SJSA1 (cell line): ENCODE measurements at regions not wholly inside any gene's neighbourhood (a gene's known extent, or its start where the extent isn't known, plus 50 kb on each side); places are given as distances from the start of the nearest gene placed in this dataset.
"Not testable (repeated sequence)": the region's sequence is repeated elsewhere in the genome, so short reads cannot be mapped to it uniquely, and the experiment has no call there.

Experiments used
- DNase-seq, 2 experiments: peaks; one replicate each; pipeline ENCODE4 v3.0.0-alpha.2; 2015 to 2020; ENCODE audit warnings: low spot score in 2 of 2, low read depth in 1 of 2
- H3K27ac ChIP-seq: fragments of 250-450 bp; sonication (Bioruptor Pico); 2 replicates; pipeline ENCODE4 v1.5.1; 2020; ENCODE audit warnings: mild to moderate bottlenecking, moderate library complexity
- H3K27me3 ChIP-seq: fragments of 250-450 bp; sonication (Bioruptor Pico); replicated peaks from 2 replicates; pipeline ENCODE4 v1.5.1; 2020; ENCODE audit warnings: mild to moderate bottlenecking, moderate library complexity
- H3K36me3 ChIP-seq: fragments of 250-450 bp; sonication (Bioruptor Pico); 2 replicates; pipeline ENCODE4 v1.5.1; 2020; ENCODE audit warnings: mild to moderate bottlenecking
- H3K4me1 ChIP-seq: fragments of 250-450 bp; sonication (Bioruptor Pico); replicated peaks from 2 replicates; pipeline ENCODE4 v1.6.1; 2021; ENCODE audit warnings: mild to moderate bottlenecking
- H3K4me3 ChIP-seq: fragments of 250-450 bp; sonication (Bioruptor Pico); 2 replicates; pipeline ENCODE4 v1.5.1; 2020; ENCODE audit warnings: mild to moderate bottlenecking
- H3K9me3 ChIP-seq: fragments of 250-450 bp; sonication (Bioruptor Pico); replicated peaks from 2 replicates; pipeline ENCODE4 v1.5.1; 2020; ENCODE audit warnings: mild to moderate bottlenecking

GRCh38 chr5:94049307-94049922, 308.0 kb upstream of the POU5F2 start:
- not testable (repeated sequence) for H3K4me1 ChIP-seq, H3K4me3 ChIP-seq, DNase-seq, H3K36me3 ChIP-seq, H3K27me3 ChIP-seq, H3K27ac ChIP-seq, H3K9me3 ChIP-seq

DNA sequence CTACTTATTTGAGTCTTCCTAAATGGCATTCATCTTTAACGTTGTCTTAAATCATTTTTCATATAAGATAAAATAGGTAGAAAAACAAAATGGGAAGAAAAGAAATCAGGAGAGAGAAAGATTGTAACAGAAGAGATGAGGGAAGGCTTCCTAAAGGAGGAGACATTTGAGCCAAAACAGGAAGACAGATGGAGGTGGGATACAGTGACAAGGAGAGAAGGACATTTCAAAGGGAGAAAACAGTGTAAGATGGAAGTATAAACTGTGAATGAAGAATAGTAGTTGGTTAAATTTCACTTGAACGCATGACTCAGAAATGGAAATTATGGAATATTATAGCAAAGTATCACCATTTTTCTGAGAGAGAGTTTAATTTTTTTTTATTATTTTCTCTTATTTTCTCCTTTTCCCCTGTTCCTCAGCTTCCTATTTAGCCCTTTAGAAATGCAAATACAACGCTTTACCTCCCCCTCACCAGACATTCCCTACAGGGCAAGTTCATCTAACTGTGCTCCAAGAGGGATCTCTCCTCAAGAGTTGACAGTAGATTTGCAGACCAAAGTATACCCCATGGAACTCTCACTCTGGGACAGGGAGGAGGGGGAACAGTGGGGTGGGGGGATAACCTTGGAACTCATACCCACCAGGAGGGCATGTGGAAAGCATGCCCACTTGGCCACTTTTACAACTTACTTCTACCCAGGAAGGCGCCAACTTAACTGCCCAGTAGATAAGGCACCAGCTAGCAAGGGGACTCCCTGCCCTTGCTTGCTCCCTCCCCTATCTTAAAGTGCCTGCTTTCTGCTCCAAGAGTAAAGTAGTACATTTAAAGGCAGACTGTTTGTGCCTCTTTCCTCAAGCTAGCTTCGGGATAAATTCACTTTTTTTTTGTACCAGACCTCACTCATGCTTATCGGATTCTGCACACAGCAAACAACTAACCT, 304.7 kb upstream of the POU5F2 start:
- Histone ChIP-seq H3K9me3 (no peaks in the 10 kb centered on the region), H3K4me3 (no peak overlapping the region), H3K27me3 (no peaks in the 10 kb centered on the region), H3K27ac (no peak overlapping the region), H3K4me1 (no peaks in the 10 kb centered on the region), H3K36me3 (no peaks in the 10 kb centered on the region)
- no peak for DNase-seq

- Histone ChIP-seq H3K27me3 (no peaks in the 10 kb centered on the region), H3K36me3 (no peaks in the 10 kb centered on the region), H3K9me3 (no peaks in the 10 kb centered on the region), H3K27ac (no peak overlapping the region), H3K4me1 (no peaks in the 10 kb centered on the region), H3K4me3 (no peak overlapping the region)
- no peak for DNase-seq
Observed at GRCh38 chr5:94043311-94043710, 301.9 kb upstream of the POU5F2 start.

DNA sequence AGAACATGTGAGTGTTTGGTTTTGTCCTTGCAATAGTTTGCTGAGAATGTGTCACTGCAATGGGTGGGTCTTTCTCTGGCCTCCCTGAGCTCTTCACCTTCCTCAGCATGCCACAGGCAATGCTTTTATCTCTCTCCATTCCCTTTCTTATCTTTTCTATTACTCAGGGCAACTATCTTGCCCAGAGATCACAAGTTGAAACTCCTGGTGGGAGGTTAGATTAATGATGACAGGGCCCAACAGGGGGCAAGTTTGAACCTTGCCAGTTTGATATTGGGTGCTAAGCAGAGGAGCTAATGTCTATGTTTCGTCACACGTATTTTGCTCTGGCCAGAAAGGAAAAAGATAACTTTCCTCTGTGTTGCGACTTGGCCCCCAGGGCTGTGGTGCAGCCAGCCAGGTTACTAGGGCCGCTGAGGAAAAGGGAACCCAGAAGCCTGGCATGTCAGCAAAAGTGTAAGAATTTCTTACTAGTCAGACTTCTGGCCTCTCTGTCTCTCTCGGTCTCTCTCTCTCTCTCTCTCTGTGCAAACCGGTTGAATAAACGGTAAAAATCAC, 299.3 kb upstream of the POU5F2 start:
- no peaks in the 10 kb centered on the region for H3K9me3 ChIP-seq
- no peak for DNase-seq
- no peak overlapping the region for H3K4me3 ChIP-seq
- no peaks in the 10 kb centered on the region for H3K4me1 ChIP-seq
- H3K27me3 ChIP-seq = no peaks in the 10 kb centered on the region
- no peaks in the 10 kb centered on the region for H3K36me3 ChIP-seq
- H3K27ac ChIP-seq = no peak overlapping the region

DNA sequence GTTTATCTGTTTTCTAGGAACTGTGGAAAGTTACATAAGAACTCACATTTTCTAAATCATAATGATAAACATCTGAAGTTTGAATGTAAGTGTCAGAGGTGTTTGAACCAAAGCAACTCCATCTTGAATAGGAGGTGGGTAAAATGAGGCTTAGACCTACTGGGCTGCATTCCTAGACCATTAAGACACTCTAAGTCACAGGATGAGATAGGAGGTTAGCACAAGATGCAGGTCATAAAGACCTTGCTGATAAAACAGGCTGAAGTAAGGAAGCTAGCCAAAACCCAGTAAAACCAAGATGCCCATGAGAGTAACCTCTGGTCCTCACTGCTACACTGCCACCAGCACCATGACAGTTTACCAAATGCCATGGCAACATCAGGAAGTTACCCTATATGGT, 297.7 kb upstream of the POU5F2 start:
- no peaks in the 10 kb centered on the region for H3K9me3 ChIP-seq
- DNase-seq = no peak
- H3K27me3 ChIP-seq = no peaks in the 10 kb centered on the region
- H3K4me1 ChIP-seq = no peaks in the 10 kb centered on the region
- H3K4me3 ChIP-seq = no peak overlapping the region
- H3K27ac ChIP-seq = no peak overlapping the region
- H3K36me3 ChIP-seq = no peaks in the 10 kb centered on the region

DNA sequence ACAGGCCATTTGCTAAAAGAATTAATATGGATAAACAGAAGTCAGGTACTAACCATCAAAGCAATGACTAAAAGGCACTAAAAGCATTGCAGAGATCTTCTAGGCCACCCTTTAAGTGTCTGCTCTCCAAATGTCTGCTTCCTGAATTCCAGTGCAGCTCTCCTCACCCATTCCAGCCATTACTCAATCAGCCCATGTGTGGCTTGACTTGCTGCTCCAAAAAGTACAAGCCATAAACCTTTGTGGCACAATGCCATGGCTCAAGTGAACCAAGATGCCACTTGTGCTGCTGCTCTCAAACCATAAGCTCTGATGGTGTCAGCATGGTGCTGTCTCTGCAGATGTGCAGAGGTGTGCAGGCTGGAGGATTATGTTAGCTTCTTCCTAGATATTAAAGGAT, 290.2 kb upstream of the POU5F2 start:
- Histone ChIP-seq H3K36me3 (no peaks in the 10 kb centered on the region), H3K27me3 (no peaks in the 10 kb centered on the region), H3K9me3 (no peaks in the 10 kb centered on the region), H3K4me1 (no peaks in the 10 kb centered on the region), H3K27ac (no peak overlapping the region), H3K4me3 (no peak overlapping the region)
- DNase-seq = no peak

DNA sequence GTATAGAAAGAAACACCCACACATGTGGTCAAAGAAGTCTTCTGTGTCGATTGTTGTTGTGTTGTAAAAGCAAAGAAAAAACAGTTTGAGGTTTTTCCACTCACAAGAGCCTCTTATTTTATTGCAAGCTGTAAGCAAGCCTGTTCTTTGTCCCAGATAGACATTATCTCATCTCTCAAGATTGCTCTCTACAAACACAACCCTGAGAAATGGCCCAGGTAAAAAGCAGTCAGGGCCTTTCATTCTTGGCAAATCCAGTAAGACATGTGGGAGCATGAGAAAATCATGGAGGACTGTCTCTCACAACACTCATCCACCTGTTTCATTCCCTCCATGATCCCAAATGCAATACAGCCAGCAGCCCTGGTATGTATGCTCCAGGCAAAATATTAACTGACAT, 286.6 kb upstream of the POU5F2 start:
- no peaks in the 10 kb centered on the region for H3K36me3 ChIP-seq
- H3K9me3 ChIP-seq = no peaks in the 10 kb centered on the region
- no peaks in the 10 kb centered on the region for H3K27me3 ChIP-seq
- DNase-seq = no peak
- H3K4me3 ChIP-seq = no peak overlapping the region
- no peak overlapping the region for H3K27ac ChIP-seq
- H3K4me1 ChIP-seq = no peaks in the 10 kb centered on the region

DNA sequence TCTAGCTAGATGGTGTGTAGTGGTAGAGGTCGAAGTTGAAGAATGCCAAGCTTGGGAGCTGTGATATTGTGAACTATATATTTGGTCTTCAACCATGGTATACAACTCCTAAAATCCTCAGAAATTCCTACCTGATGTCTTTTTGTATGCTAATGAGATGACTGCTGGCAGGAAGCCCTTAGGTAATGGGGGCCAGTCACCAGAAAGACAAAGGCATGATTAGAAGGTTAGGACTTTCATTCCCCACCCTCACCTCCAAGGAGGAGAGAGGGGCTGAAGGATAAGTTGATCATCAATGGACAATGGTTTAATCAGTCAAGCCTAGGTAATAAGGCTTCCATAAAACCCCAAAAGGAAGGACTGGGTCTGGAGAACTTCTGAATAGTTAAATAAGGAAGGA, 285.7 kb upstream of the POU5F2 start:
- no peak for DNase-seq
- Histone ChIP-seq H3K9me3 (no peaks in the 10 kb centered on the region), H3K4me3 (no peak overlapping the region), H3K27me3 (no peaks in the 10 kb centered on the region), H3K27ac (no peak overlapping the region), H3K4me1 (no peaks in the 10 kb centered on the region), H3K36me3 (no peaks in the 10 kb centered on the region)

- Histone ChIP-seq H3K4me3 (no peak overlapping the region), H3K9me3 (no peaks in the 10 kb centered on the region), H3K36me3 (no peaks in the 10 kb centered on the region), H3K27me3 (no peaks in the 10 kb centered on the region), H3K4me1 (peaks cover 6% of the 10 kb centered on the region; the same call in 1 of the 2 replicates), H3K27ac (no peak overlapping the region)
- no peak for DNase-seq
Observed at GRCh38 chr5:94025788-94026473, 284.5 kb upstream of the POU5F2 start.

GRCh38 chr5:94024620-94025019, 283.2 kb upstream of the POU5F2 start:
- Histone ChIP-seq H3K4me1 (peaks cover 6% of the 10 kb centered on the region; the same call in 1 of the 2 replicates), H3K27ac (no peak overlapping the region), H3K9me3 (no peaks in the 10 kb centered on the region), H3K4me3 (no peak overlapping the region), H3K27me3 (no peaks in the 10 kb centered on the region), H3K36me3 (peaks cover 3% of the 10 kb centered on the region)
- DNase-seq = no peak

- Histone ChIP-seq H3K27me3 (no peaks in the 10 kb centered on the region), H3K27ac (no peak overlapping the region), H3K4me1 (peaks cover 6% of the 10 kb centered on the region; the same call in 1 of the 2 replicates), H3K4me3 (no peak overlapping the region), H3K9me3 (no peaks in the 10 kb centered on the region), H3K36me3 (peaks cover 7% of the 10 kb centered on the region)
- no peak for DNase-seq
Observed at GRCh38 chr5:94024101-94024500, 282.7 kb upstream of the POU5F2 start.

DNA sequence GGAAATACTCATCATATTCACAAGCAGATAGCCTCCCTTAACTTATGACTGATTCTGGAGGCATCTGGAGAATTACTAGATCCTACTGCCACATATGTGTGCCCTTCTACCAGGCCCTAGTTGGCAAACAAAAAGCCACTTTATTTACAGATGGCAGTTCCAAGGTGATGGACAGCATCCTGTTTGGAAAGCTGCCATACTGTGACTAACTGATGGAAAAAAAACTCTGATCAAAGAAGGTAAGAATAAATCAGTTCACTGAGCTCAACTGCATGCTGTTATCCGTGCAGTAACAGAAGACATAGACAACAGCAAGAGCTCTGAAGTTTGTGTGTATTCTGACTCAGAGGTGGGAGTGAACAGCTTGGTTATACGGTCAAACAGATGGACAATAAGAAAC, 279.8 kb upstream of the POU5F2 start:
- H3K27ac ChIP-seq = no peak overlapping the region
- no peak overlapping the region for H3K4me3 ChIP-seq
- DNase-seq = peak in 1 of 2 experiments; percentile 5
- peaks cover 6% of the 10 kb centered on the region; the same call in 1 of the 2 replicates for H3K4me1 ChIP-seq
- peaks cover 7% of the 10 kb centered on the region for H3K36me3 ChIP-seq
- H3K9me3 ChIP-seq = no peaks in the 10 kb centered on the region
- H3K27me3 ChIP-seq = no peaks in the 10 kb centered on the region

DNA sequence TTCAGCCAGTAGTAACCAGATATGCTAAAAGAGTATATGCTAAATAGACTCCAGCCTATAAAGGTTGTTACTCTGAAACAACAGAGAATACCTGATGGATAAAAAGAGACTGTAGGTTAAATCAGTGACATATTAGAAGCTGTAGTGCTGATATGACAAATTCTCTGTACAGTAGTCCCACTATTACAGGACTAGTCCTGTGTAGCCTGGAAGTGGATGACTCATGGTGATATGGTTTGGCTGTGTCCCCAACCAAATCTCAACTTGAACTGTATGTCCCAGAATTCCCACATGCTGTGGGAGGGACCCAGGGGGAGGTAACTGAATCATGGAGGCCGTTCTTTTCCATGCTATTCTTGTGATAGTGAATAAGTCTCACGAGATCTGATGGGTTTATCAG, 276.2 kb upstream of the POU5F2 start:
- H3K36me3 ChIP-seq = peaks cover 10% of the 10 kb centered on the region
- H3K27ac ChIP-seq = no peak overlapping the region
- H3K9me3 ChIP-seq = no peaks in the 10 kb centered on the region; the same call in 1 of the 2 replicates
- no peak for DNase-seq
- peaks cover 6% of the 10 kb centered on the region; the same call in 1 of the 2 replicates for H3K4me1 ChIP-seq
- no peaks in the 10 kb centered on the region for H3K27me3 ChIP-seq
- no peak overlapping the region for H3K4me3 ChIP-seq
